GM18907 (cell line): ENCODE measurements at regions not wholly inside any gene's neighbourhood (a gene's known extent, or its start where the extent isn't known, plus 50 kb on each side); places are given as distances from the start of the nearest gene placed in this dataset.
"Not testable (repeated sequence)": the region's sequence is repeated elsewhere in the genome, so short reads cannot be mapped to it uniquely, and the experiment has no call there.

ENCODE experiments used
- ATAC-seq: cut with Tn5 transposase; IDR thresholded peaks from one replicate; pipeline ENCODE4 v1.9.1; 2021; ENCODE audit warnings: mild to moderate bottlenecking, moderate library complexity; ENCODE audit not compliant: unreplicated experiment

DNA sequence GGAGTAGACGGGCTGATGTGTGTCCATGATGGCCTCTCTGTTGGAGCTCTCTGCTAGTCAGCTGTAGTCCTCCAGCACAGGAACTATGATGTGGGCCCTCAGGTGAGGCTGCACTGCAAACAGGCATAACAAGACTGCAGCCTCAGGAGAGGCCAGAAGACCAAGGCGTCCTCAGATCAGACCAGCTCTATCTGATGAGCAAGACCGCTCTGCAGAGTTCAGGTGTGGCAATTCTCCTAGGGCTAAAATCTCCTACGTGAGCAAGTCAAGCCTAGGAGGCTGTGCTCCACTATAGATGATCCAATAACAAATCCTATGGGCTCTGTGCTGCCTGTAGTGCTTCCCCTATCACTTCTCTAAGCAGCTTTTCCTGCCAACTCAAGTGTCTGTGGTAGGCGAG lies 633.4 kb upstream of the SYNCRIP start:
- no peak for ATAC-seq

DNA sequence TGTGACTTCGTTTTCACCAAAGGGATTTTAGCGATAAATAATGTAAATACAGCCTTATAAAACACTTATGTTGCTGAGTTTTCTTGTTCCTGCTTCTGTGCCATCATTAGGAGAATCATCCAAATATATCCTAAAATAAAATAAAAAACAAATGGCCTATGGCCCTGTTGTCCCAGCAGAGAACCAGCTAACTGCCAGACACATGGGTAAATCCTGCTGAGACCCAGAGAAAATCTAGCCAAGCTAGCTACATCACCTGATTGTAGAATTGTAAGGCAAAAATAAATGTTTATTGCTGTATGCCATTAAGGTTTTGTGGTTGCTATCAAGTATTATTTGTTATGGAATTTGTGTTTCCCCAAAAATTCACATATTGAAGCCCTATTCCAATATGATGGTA lies 631.2 kb upstream of the SYNCRIP start:
- ATAC-seq: no peak

DNA sequence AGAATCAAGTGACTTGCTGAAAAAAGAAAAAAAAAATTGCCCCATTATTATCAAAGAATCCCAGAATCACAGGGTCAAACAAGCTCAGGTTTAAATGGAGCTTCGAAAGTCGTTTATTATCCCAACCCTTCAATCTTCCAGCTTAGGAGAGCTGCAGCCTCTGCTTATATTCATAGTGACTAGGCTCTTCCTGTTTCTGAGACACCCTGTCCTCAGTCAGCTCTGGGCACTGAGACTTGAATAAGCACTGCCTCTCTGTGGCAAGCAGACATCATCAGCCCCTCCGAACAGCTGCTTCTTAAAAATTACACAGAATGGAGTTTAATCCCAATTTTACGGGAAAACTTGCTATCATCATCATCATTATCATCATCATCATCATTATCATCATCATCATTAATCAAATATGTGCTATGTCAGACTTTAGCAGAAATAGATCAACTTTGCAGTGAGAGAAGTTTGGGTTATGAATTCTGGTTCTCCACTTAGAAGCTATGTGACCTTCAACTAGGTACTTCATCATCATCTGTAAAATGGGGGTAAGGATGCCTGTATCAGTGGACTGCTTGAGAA lies 614.0 kb upstream of the SYNCRIP start:
- no peak for ATAC-seq

DNA sequence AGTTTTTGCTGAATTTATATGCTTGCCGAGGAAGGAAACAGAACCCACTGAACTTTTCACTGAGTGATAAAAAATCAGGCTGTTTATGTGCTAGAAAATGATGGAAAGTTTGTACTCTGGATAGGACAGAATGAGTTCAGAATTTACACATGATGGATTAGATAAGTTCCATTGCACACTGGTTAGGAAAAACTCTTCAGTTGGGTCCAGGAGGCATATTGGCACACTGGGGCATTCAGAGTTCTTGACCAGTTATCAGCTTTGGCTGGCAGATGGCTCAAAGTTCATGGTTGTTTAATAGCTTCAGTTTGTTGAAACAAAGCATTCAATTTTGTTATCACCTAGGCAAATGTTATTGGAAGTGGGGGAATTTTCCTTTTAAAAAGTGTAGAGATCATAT lies 613.3 kb upstream of the SYNCRIP start:
- ATAC-seq: no peak

GRCh38 chr6:86251106-86251505 lies 608.4 kb upstream of the SYNCRIP start:
- ATAC-seq: no peak

- ATAC-seq: no peak
Observed at GRCh38 chr6:86217906-86218305, 575.2 kb upstream of the SYNCRIP start.

DNA sequence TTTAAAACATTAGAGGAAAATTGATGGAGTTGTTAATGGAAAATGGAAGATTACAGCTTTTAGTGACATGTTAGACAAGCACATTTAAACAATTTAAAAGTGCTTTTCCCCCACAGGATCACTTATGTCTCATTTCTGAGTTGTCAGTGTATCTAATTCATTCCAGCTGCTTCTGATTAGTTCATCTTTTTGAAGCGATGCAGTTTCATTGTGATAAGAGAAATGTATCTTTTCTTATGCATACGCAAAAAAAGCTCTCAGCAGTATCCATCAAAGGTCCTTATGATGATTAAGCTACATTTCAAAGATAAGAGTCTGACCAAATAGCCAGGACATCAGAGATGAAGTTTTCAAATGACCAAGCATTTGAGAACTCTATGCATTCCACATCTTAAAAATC lies 572.6 kb upstream of the SYNCRIP start:
- ATAC-seq: no peak

DNA sequence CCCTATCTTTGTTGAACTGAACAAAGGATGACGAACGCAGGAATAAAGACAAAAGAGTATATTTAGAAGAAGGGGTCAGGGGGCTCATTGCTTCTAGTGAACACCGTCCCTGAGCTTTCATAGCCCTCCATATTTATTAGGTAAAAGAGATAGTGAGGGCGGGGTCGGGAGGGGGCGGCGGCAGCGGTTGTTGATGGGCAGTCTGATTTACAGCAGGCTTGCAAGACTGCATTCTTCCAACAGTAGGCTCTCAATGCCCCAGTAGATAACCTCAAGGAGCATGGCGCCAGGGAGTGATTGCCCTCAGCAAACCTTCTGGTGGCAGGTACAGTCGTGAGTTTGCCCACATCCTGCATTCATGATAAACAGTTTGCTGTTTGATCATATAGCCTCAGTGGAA lies 563.3 kb upstream of the SYNCRIP start:
- no peak for ATAC-seq

DNA sequence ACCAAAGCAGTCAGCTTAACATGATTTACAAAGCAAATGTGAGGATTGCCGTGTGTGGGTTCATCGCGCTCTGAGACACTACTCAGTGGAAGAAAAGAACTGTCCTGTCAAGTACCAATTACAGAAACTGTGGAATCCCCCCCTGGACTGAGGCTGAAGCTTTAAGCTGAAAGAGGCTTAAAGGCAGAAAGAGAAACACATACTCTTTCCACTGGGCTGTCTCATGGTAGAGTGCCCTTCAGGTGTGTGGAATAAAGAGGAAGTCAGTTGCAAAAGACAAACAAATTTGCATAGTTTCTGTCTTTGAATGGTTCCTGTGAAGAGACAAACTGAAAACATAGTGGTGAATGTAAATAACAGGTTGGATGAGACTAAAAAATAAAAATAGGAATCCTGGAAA lies 560.4 kb upstream of the SYNCRIP start:
- ATAC-seq: peak; percentile 77

GRCh38 chr6:86193821-86194220 lies 551.1 kb upstream of the SYNCRIP start:
- ATAC-seq: no peak

DNA sequence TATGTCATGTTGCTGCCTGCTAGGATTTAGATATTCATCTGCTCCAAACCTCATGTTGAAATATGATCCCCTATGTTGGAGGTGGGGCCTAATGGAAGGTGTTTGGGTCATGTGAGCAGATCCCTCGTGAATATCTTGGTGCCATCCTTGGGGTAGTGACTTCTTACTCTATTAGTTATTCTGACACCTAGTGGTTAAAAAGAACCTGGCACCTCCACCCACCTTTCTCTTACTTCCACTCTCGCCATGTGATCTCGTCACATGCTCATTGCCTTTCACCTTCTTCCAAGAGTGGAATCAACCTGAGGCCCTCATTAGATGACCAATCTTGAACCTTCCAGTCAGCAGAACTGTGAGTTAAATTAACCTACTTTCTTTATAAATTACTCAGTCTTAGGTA lies 549.4 kb upstream of the SYNCRIP start:
- ATAC-seq: peak; percentile 97

GRCh38 chr6:86175149-86175548 lies 532.5 kb upstream of the SYNCRIP start:
- not testable (repeated sequence) for ATAC-seq

DNA sequence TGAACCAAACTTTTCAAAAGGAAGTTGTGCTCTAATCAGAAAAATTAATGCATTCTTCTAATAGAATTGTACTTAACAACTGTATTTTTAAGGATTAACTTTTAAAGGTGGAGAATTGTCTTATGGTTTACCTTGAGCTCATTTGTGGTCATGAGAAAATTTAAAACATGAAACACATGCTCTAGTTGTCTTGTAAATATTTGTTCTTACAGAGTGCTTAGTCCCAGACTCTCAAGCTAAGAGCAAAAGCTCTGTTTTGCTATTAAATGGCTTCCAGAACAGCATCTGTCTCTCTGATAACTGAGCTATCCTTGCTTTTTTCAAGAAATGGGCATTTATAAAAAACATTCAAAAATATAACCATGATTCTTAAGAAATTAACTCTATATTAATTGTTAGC lies 512.2 kb upstream of the SYNCRIP start:
- no peak for ATAC-seq

- ATAC-seq: no peak
Observed at GRCh38 chr6:86153521-86153920, 510.8 kb upstream of the SYNCRIP start.

GRCh38 chr6:86152546-86152945 lies 509.9 kb upstream of the SYNCRIP start:
- ATAC-seq: no peak

GRCh38 chr6:86148586-86148985 lies 505.9 kb upstream of the SYNCRIP start:
- ATAC-seq: no peak

GRCh38 chr6:86147859-86148258 lies 505.2 kb upstream of the SYNCRIP start:
- no peak for ATAC-seq

DNA sequence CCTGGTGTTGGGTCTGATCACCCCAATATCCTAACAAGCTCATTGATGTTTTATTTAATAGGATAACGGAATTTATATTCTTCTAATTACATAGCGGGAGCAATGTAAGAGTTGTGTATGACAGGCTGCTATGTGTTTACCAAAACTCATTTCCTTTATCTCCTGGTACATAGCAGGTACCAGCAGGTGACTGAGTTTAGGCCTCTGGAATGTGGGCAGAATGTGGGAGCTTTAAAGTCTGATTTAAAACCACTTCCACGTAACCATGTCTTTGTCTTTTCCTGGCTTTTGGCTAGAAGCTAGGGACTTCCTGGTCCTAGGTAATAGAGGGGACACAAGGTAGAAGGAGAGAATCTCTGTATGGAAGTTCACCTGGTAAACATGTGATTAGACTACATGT lies 504.6 kb upstream of the SYNCRIP start:
- no peak for ATAC-seq

- not testable (repeated sequence) for ATAC-seq
Observed at GRCh38 chr6:86146751-86147150, 504.1 kb upstream of the SYNCRIP start.

DNA sequence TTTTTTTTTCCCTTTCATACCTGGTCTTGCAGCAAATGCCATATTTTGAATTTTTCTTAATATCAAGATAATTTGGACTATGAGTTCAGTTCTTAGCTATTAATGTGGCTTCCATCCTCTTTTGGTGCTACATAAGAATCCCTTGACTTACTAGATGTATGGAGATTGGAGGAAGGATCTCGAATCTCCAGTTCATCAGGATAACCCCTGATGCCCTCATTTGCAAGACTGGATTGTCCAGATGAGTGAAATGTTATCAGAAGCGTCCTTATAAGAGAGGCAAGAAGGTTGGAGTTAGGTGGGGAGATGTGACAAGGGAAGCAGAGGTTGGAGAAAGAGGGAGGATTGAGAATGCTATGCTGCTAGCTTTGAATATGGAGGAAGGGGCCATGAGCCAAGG lies 499.6 kb upstream of the SYNCRIP start:
- ATAC-seq: no peak

GRCh38 chr6:86128130-86128814 lies 485.6 kb upstream of the SYNCRIP start:
- ATAC-seq: no peak

GRCh38 chr6:86122086-86122485 lies 479.4 kb upstream of the SYNCRIP start:
- no peak for ATAC-seq

GRCh38 chr6:86118271-86118670 lies 475.6 kb upstream of the SYNCRIP start:
- no peak for ATAC-seq
